GM18502 (cell line): ENCODE measurements at regions not wholly inside any gene's neighbourhood (a gene's known extent, or its start where the extent isn't known, plus 50 kb on each side); places are given as distances from the start of the nearest gene placed in this dataset.

Source experiments
- ATAC-seq: cut with Tn5 transposase; IDR thresholded peaks from one replicate; pipeline ENCODE4 v1.9.1; 2021; ENCODE audit warnings: mild to moderate bottlenecking; ENCODE audit not compliant: unreplicated experiment, poor library complexity

DNA sequence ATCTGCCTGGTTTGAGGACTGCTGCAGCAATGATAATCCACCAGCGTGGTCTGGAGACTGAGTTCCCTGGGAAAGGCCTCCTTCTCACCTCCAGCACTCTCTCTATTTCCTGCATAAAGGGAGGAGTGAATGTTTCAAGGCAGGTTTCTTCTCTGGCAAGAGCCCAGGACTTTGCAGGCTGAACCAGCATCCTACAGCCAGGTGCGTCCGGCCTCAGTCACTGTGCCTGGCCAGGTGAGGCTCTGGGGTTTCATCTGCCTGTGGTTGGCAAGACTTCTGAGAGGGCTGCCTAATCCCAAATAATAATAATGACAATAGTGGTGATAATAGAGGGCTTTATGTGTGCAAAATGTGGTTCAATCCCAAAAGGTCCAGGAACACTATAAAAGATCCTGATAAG is 269.0 kb upstream of the TBC1D5 start:
- no peak for ATAC-seq

DNA sequence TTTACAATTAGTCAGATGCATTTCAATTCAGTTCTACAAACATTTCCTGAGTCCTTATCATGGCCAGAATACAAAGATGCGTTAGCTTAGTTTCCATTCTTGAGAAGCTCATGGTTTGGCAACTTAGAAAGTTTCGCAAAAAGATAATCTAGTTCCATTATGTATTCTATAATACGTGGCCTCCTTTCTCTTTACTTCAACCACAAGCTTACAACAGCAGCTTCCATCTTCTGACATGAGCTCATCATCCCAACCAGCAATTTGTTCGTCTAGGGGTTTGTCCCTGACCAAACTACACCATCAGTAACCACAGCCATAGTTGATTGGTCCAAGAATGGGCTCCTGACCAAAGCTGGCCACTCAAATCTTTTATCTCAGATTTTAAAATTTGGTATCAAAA is 267.6 kb upstream of the TBC1D5 start:
- no peak for ATAC-seq

DNA sequence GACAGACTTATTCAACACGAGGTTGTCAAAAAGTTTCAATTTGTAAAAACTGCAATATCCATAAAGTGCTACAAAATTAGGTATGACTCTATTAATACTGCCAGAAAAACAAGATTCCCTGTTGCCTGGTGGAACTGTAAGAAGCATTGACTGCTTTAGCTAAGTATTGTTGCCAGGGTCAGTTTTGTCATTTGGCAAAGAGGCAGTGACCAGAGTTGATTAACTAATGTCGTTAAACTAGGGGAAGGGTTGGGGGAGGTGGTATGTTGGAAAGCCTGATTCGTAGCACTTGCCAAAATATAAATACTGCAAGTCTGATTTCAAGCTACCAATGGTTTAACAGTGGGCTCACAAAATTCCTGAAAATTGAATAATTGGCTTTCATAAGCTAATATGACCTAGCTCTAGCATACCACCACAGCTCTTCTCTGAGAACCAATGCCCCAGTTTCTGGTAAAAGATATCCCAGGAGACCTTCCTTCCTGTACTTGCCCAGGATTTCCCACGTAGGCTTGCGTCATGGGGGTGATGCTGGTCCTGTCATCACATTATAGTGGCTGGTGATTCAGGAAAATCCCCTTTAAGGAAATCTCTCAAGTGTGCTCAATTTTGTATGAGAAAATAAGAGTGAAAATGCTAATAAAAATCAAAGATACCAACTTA is 266.4 kb upstream of the TBC1D5 start:
- ATAC-seq = no peak

DNA sequence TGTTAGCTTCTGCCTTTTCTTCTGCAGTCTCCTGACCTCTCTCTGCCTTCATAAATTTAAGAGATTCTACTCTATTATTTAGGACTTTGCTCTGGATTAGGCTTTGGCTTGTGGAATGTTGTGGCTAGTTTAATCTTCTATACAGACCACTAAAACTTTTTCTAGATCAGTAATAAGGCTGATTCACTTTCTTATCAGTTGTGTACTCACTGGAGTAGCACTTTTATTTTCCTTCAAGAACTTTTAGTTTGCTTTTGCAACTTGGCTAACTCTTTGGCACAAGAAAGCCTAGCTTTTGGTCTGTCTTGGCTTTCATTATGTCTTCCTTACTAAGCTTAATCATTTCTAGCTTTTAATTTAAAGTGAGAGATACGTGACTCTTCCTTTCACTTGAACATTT is 265.5 kb upstream of the TBC1D5 start:
- ATAC-seq = no peak

DNA sequence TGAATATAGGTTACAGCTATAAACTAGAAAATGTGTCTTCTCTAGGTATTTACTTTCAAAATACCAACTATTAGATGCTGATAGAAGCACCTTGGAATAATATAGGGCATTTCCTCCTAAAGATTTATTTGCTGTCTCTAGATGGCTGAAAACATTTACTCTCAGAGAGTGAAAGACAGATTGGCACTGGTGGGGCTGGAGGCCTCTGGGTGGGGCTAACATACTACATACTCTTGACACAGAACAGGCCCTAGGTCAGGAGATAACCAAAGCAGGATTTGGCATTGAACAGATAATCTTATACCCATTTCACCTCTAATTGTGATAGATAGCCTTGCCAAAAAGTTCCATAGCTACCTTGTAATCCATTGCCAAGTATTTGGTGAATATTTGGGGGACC is 253.3 kb upstream of the TBC1D5 start:
- no peak for ATAC-seq

DNA sequence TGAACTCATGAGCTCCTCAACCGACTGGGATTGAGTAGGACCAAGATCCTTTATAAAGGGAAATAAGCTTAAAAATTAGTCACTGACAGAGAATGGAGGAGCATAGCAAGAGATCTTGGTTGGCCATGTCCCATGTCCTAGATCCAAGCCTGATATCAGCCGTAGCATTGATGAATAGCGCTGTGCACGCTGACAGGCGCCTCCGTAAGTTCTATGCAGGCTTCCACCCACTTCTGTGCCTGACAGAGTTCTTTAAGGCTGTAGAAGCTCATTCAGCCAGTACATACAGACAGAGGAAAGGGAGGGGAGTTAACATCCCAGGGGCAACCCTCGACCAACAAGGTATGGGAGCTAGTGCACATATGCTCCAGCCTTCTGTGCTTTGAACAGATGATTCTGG is 251.7 kb upstream of the TBC1D5 start:
- no peak for ATAC-seq

DNA sequence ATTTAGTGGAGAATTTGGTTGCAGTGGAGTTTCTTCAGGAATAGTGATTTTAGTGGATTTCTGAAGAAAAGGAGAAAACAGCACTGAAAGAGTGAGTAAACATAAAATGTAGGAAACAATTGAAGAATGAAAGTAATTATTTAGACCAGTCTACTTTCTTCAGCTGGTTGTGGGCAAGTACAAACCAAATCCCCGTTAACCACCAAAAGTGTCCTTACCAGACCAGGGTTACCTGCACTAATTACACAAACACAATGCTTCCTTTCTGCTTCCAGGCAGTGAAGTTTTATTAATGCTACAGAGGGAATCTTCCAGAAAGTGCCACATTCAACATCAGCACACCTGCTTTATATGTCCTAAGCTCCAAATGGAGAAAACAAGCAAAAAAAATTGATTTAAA is 248.0 kb upstream of the TBC1D5 start:
- ATAC-seq = no peak

DNA sequence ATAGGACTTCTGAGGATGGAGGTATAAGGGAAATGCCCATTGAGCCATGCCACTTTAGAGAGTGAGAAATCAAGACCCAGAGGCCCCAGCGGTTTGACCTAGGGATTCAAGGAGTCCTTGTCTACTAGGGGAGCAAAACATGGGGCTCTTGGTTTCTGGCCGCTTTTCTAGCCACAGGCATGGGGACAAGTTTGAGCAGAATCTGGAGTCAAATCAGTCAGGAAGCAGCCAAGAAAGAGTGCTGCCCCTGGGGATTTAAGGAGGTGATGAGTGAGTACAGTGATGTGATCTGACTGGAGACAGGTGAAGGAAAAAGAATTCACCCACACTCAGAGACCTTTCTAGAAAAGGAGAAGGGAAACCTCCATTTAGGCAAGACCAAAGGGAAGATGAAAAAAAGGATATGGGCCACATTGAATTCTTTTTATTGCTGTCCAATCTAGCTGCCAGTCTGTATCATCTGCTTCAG is 244.0 kb upstream of the TBC1D5 start:
- ATAC-seq = no peak

DNA sequence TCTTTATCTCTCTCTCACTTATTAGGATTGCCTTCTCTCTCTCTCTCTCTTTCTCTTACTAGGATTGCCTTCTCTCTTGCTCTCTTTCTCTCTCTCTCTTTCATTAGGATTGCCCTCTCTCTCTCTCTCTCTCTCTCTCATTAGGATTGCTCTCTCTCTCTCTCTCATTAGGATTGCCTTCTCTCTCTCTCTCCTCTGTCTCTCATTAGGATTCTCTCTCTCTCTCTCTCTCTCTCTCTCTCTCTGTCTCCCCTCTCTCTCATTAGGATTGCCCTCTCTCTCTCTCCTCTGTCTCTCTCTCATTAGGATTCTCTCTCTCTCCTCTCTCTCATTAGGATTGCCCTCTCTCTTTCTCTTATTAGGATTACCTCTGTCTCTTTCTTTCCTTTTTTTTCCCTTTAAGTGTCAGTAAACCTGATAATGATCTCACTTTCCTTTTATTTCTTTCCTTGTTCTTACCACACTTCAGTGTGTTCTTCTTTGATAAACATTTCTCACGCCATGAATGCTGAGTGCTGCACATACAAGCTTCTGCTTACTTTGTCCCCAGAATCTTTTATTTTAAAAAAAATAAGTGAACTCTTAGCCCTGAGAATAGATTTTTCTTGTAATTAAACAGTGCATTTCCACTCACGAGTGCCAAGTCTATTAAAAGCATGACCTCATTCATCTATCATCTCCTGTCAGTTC is 243.4 kb upstream of the TBC1D5 start:
- ATAC-seq = no peak

DNA sequence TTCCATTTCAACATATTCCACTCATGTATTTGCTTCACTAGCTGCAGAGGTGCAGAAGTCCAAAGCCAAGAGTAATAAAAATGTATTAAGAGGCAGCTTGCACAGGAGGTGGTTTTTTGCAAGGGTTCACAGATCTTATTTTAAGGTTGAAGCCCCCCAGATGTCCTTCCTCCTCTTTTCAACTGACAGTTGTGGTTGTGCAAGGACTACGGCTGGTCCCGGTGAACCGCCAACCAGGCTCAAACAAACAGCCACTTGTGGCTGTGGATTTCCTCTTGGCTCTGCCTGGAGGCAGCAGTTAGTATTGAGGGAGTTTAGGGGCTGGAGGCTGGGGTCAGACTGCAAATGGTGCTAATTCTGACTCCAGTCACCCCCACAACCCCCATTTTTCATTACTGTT is 240.7 kb upstream of the TBC1D5 start:
- no peak for ATAC-seq

DNA sequence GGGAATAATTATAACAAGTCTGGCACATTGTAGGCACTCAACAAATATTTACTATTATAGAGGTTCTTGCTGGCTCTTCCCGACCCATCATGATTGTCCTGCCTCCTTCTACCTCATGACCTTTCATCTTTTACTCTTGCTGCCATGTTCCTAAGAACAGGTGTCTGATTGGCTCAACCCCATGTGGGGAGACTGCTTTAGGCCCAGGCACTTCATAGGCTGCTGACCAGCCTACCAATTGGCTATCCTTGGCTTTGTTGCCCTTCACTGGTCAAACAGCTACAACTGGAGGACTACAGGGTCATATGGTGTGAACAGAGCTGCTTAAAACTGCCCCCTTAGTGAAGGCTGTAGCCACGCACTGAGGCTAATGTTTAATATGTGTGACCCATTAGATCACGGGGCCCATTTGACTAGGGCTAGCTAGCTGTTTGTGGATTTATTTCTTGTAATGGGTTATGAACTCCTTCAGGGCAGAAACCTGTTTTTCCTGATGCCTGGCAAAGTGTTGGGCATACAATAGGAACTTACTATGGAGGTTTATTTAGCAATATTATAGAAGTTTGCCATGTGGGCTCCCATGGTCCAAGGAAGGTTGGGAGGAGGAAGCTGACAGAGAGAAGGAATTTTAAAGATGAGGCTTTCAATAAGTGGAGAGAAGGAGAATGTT is 239.9 kb upstream of the TBC1D5 start:
- no peak for ATAC-seq

DNA sequence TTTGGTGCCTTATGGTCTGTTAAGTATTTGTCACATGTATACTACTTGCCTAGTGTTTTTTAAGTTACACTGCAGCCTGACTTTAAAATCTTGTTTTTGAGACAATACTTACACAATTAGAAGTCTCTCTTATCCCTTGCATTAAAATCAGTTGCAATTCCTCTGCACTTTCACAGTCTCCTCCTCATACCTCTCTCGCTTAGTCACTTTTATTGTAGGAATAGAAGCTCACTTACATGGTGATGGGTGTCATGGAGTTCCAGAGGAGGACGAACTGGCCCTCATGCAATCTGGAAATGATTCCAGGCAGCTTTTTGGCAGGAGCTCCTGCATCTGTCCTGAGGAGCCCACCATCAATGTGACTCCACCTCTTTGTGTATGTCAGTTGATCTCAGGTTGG is 238.4 kb upstream of the TBC1D5 start:
- ATAC-seq = no peak

DNA sequence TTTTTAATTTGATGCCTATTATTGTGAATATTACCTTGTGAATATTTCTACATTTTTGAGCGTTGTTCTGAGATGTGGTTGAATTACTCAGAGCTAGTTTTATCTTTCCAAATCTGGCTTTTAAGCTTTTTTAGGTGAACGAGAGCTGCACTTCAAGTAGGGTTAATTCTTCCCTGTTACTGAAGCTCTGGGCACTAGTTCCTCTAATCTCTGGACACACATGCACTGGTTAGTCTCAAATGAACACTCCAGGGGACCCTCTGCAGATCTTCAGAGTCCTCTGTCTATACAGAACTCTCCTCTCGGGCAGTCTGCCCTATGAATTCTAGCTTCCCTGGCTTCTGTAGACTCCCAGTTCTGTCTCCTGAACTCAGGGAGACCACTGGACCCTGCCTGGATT is 237.5 kb upstream of the TBC1D5 start:
- no peak for ATAC-seq

DNA sequence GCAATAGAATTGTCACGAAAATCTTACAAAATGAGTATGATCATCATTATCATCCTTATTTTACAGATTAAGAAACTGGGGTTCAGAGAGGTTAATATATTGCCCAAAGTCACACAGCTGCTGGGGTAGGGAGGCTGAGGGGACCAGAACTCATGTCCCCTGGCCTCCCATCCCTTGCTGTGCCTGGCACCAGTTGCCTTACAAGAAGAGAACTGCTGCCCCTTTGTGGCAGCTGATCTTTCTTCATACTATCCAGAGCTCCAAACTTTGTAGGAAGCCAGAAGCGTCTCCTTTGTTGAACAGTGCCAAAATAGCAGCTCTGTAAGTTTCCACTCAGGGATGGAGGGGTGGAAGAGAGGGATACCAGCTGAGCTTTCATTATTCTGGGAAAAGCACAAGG is 236.8 kb upstream of the TBC1D5 start:
- no peak for ATAC-seq

DNA sequence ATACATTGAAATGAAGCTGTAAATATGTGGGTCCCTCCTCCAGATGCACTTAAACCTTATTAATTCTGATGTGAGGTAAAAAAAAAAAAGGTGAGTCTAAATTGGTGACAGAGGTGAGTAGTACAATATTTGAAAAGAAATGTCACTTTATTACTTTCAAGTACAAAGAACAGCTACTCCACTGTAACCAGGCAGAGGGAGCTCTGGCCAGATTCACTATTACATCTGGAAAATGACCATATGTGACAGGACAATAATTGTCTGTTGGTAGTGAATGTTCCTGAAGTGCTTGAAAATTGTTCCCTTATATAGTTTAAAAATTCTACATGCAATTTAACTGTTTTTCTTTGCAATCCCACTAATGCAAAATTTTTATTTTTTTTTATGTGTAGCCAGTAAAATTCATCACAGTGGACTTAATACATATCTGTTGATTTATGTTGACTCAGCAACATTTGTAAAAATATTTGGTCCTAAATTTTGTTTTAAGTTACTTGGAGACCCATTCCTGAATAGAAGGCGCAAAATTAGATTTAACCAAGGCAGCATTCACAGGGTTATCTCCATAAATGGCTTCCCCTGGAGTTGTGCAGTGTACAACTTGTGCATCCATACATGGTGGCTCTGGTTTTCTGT is 231.9 kb upstream of the TBC1D5 start:
- ATAC-seq = no peak

DNA sequence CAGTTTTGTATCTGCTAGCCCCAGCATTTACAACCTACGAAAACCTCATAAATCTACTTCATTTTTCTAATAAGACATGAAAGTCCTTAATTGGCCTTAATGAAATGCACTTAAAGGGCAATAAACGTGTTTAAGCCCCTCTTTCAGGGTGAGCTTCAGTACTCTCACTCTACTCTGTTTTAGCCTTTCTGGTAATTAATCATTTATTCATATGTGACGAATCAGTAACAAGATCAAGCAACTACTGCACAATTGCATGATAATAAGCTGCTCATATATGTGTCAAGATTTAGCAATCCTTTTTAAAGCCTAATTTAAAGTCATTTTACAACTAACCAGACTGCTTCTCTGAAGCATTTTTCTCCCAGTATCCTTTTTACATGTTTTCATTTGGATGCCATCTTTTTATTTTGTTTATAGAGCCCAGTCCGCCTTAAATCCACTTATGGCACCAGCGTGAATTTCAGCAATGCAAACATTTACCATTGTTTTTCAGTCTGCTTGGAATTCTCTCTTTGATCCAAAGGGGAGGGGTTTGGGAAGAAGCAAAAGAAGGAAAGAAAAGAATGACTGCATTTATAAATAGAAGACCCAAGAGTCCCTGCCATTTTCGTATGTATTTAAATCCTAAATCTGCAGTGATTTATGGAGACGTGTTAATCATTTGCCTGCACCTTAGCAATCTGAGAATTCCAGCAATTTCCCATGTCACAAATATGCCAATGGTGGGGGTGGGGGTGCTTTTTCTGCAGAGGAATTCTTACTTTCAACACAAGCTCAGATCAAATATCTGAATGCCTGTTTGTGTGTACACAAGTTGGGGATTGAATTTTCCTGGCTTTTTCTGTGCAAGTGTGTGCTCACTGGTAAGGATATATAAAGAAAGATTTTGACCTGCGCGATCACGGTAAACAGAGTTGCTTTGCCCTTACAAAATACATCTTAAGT is 230.8 kb upstream of the TBC1D5 start:
- no peak for ATAC-seq

DNA sequence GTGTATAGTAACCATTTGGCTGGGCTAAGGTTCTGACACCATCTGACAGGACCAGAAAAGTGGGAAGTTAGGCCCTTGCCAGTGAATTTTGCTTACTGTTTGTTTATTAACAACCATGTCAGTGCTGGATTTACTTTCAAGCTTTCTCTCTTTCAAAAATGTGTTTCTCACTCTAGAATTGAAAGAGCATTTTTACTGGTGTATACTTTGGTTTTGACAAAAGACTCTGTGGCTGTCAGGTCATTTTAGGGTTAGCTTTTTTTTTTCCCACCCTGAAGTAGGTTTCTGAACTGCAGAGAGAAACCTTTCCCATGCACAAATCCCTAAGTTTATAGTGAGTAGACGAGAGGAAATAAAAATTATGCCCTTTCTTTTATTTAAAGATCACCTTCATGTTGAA is 230.0 kb upstream of the TBC1D5 start:
- ATAC-seq = no peak

DNA sequence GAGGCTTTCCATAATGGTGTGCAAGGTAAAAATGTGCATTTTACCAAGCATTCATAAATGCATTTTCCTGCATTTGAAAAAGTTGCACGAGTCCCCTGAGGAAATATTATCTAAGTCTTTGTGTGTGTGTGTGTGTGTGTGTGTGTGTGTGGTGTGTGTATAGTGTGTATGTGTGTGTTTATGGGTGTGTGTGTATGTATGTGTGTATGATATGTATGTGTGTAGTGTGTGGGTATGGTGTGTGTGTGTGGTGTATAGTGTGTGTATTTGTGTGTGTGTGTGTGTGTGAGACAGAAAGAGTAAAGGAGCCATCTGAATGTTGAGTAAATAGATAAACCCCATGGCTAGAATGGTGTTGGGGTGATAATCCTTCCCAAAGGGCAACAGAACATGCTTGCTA is 229.6 kb upstream of the TBC1D5 start:
- ATAC-seq = no peak

DNA sequence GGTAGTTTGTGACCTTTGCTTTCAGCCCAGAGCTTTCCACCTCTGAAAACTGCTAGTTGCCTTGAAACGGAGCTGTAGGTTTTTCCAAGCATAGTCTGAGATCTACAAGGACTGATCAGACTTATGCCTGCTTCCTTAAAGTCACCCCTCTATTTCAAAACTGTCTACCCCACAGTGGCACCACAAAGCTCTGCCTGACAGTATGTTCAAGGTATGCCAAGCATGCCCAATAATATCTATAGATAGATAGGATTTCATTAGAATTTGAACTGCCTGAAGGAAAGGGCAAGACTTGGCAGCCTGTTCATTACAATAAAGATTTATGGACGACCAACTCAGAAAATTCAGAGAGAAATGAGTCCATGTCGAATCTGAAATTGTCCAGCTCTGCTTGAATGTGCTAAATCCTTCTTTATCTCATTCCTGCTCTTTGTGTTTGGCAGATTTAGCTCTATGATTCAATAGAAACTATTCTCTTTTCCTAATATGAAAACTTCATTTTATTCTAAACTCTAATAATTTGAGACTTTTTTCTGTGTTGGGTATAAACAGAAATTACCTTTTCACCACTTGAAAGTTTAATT is 227.6 kb upstream of the TBC1D5 start:
- ATAC-seq = no peak

DNA sequence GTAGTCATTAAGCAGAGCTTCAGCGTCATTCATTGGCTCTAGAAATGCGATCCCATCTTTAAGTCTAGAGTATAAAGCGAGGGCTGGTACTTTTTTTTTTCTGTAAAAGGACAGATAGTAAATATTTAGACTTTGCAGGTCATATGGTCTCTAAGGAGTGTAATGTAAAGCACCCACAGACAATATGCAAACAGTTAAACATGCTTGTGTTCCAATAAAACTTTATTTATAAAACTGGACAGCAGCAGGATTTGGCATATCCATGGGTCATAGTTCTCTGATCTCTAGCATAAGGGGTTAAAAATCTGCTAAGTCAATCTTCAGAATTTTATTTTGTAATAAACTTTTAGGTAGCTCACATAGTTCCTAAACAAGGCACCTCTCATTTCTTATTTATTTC is 226.8 kb upstream of the TBC1D5 start:
- ATAC-seq = no peak
